GM23338 (cell line): ENCODE measurements at regions not wholly inside any gene's neighbourhood (a gene's known extent, or its start where the extent isn't known, plus 50 kb on each side); places are given as distances from the start of the nearest gene placed in this dataset.

ENCODE experiments used
- ATAC-seq: fragments of 200-7000 bp; cut with Tn5 transposase; 3 replicates; pipeline ENCODE4 v1.9.1; 2020
- DNase-seq: peaks from one replicate; pipeline ENCODE4 v3.0.0-alpha.2; 2015; ENCODE audit warnings: low spot score
- H2AFZ ChIP-seq: fragments of 200-600 bp; sonication (generic); 2 replicates; pipeline ENCODE4 v1.8.0; 2016; ENCODE audit warnings: antibody characterized with exemption, mild to moderate bottlenecking, moderate library complexity
- H3F3A ChIP-seq: fragments of 200-600 bp; sonication (generic); replicated peaks from 2 replicates; pipeline ENCODE4 v1.8.0; 2017; ENCODE audit warnings: antibody characterized with exemption, mixed run types, low read depth
- H3K27ac ChIP-seq: fragments of 200-600 bp; sonication (generic); 2 replicates; pipeline ENCODE4 v1.6.1; 2016; ENCODE audit warnings: low read depth
- H3K27me3 ChIP-seq: fragments of 200-600 bp; sonication (generic); 2 replicates; pipeline ENCODE4 v1.8.0; 2016; ENCODE audit warnings: mild to moderate bottlenecking, mixed run types, moderate library complexity; ENCODE audit not compliant: insufficient read depth
- H3K36me3 ChIP-seq: fragments of 200-600 bp; sonication (generic); 2 replicates; pipeline ENCODE4 v1.8.0; 2016; ENCODE audit warnings: mild to moderate bottlenecking; ENCODE audit not compliant: insufficient read depth
- H3K4me1 ChIP-seq: fragments of 200-600 bp; sonication (generic); 2 replicates; pipeline ENCODE4 v1.8.0; 2016; ENCODE audit warnings: mild to moderate bottlenecking, moderate library complexity; ENCODE audit not compliant: insufficient read depth
- H3K4me2 ChIP-seq: fragments of 200-600 bp; sonication (generic); 2 replicates; pipeline ENCODE4 v1.7.1; 2017; ENCODE audit warnings: mixed run types
- H3K4me3 ChIP-seq: fragments of 200-600 bp; sonication (generic); 2 replicates; pipeline ENCODE4 v1.6.1; 2016; ENCODE audit warnings: mixed run types
- H3K79me2 ChIP-seq: fragments of 200-600 bp; sonication (generic); replicated peaks from 2 replicates; pipeline ENCODE4 v1.8.0; 2017; ENCODE audit warnings: mild to moderate bottlenecking; ENCODE audit not compliant: insufficient read depth
- H3K9me2 ChIP-seq: fragments of 200-600 bp; sonication (generic); 2 replicates; pipeline ENCODE4 v1.8.0; 2017; ENCODE audit not compliant: insufficient read depth
- H4K20me1 ChIP-seq: fragments of 200-600 bp; sonication (generic); replicated peaks from 2 replicates; pipeline ENCODE4 v1.8.0; 2017; ENCODE audit warnings: mild to moderate bottlenecking; ENCODE audit not compliant: insufficient read depth
- H3K27ac Mint-ChIP-seq: 2 replicates; pipeline ENCODE4 v1.8.0; 2020; ENCODE audit warnings: inconsistent platforms, mild to moderate bottlenecking, moderate library complexity, mixed read lengths
- H3K27me3 Mint-ChIP-seq: 3 replicates; pipeline ENCODE4 v1.8.0; 2022; ENCODE audit warnings: low read depth, mild to moderate bottlenecking, moderate library complexity, mixed read lengths, inconsistent platforms; ENCODE audit not compliant: insufficient read depth, poor library complexity
- H3K36me3 Mint-ChIP-seq: 3 replicates; pipeline ENCODE4 v1.8.0; 2021; ENCODE audit warnings: low read depth, mild to moderate bottlenecking, inconsistent platforms, moderate library complexity, mixed read lengths
- H3K4me1 Mint-ChIP-seq: 3 replicates; pipeline ENCODE4 v1.8.0; 2020; ENCODE audit warnings: mild to moderate bottlenecking, inconsistent platforms, mixed read lengths
- H3K4me3 Mint-ChIP-seq: 3 replicates; pipeline ENCODE4 v1.8.0; 2021; ENCODE audit warnings: moderate library complexity, mild to moderate bottlenecking, inconsistent platforms, mixed read lengths
- H3K9me3 Mint-ChIP-seq: 3 replicates; pipeline ENCODE4 v1.8.0; 2020; ENCODE audit warnings: moderate library complexity, mild to moderate bottlenecking, inconsistent platforms, mixed read lengths
- CREB1 ChIP-seq: fragments of 250-450 bp; sonication (Bioruptor Pico); IDR thresholded peaks from 2 replicates; pipeline ENCODE4 v1.5.0; 2020; ENCODE audit warnings: low read depth, mild to moderate bottlenecking, moderate library complexity
- EZH2 ChIP-seq: fragments of 200-600 bp; sonication (generic); IDR thresholded peaks from one replicate; pipeline ENCODE4 v1.8.0; 2017; ENCODE audit warnings: antibody characterized with exemption, mild to moderate bottlenecking, low read depth; ENCODE audit not compliant: unreplicated experiment
- EZH2phosphoT487 ChIP-seq: fragments of 200-600 bp; sonication (generic); IDR thresholded peaks from one replicate; pipeline ENCODE4 v1.8.1; 2018; ENCODE audit warnings: antibody characterized with exemption; ENCODE audit not compliant: unreplicated experiment
- JUNB ChIP-seq: IDR thresholded peaks from one replicate; pipeline ENCODE4 v1.6.1; 2016; ENCODE audit warnings: antibody characterized with exemption; ENCODE audit not compliant: unreplicated experiment
- NANOG ChIP-seq: IDR thresholded peaks from 2 replicates; pipeline ENCODE4 v1.6.1; 2016; ENCODE audit warnings: antibody characterized with exemption, borderline replicate concordance
- POLR2AphosphoS5 ChIP-seq: IDR thresholded peaks from 2 replicates; pipeline ENCODE4 v1.6.1; 2016; ENCODE audit warnings: antibody characterized with exemption, low read depth
- STAT1 ChIP-seq: IDR thresholded peaks from one replicate; pipeline ENCODE4 v1.6.1; 2016; ENCODE audit warnings: antibody characterized with exemption; ENCODE audit not compliant: unreplicated experiment
- ZNF331 ChIP-seq: fragments of 250-450 bp; sonication (Bioruptor Pico); IDR thresholded peaks from 2 replicates; pipeline ENCODE4 v1.5.0; 2020; ENCODE audit warnings: low read depth, mild to moderate bottlenecking, moderate library complexity
- ZNF462 ChIP-seq: fragments of 250-450 bp; sonication (Bioruptor Pico); IDR thresholded peaks from 2 replicates; pipeline ENCODE4 v1.5.0; 2020; ENCODE audit warnings: mild to moderate bottlenecking, moderate library complexity

- TF ChIP-seq ZNF462 (CRISPR knock-in tag) = no peak
These were observed 716.2 kb downstream of the NCAM2 start (continued) for GRCh38 chr21:21714426-21714825.

- no peak for DNase-seq
- Histone ChIP-seq H3K4me3 (no peak overlapping the region), H3K27ac (no peak overlapping the region), H3K79me2 (no peaks in the 10 kb centered on the region), H3F3A (no peaks in the 10 kb centered on the region), H2AFZ (no peak overlapping the region), H4K20me1 (no peaks in the 10 kb centered on the region), H3K27me3 (no peaks in the 10 kb centered on the region), H3K4me2 (no peak overlapping the region), H3K36me3 (no peaks in the 10 kb centered on the region), H3K4me1 (peaks cover 18% of the 10 kb centered on the region), H3K9me2 (peaks cover 3% of the 10 kb centered on the region; the same call in 1 of the 2 replicates)
- no peak overlapping the region for H3K27ac Mint-ChIP-seq
- H3K9me3 Mint-ChIP-seq = no peaks in the 10 kb centered on the region
- ATAC-seq = no peak
- no peak overlapping the region for H3K4me3 Mint-ChIP-seq
- H3K27me3 Mint-ChIP-seq = no peaks in the 10 kb centered on the region
- H3K4me1 Mint-ChIP-seq = peaks cover 19% of the 10 kb centered on the region
- H3K36me3 Mint-ChIP-seq = no peaks in the 10 kb centered on the region
- TF ChIP-seq ZNF331 (CRISPR knock-in tag) (no peak), EZH2 (no peak), STAT1 (no peak), NANOG (no peak), EZH2phosphoT487 (no peak), POLR2AphosphoS5 (no peak), ZNF462 (CRISPR knock-in tag) (no peak), JUNB (no peak), CREB1 (CRISPR knock-in tag) (no peak)
These were observed 717.2 kb downstream of the NCAM2 start for GRCh38 chr21:21715266-21715969.
